Amygdala (tissue), 56 donors: ENCODE measurements at regions not wholly inside any gene's neighbourhood (a gene's known extent, or its start where the extent isn't known, plus 50 kb on each side); places are given as distances from the start of the nearest gene placed in this dataset.

ENCODE experiments used
- DNase-seq, 56 donors: peaks; one replicate each; lab custom pipeline; 2025; lab: John Stamatoyannopoulos, UW

GRCh38 chr16:64196444-64196843 is 925.4 kb downstream of the CDH11 start:
- no peak for DNase-seq

GRCh38 chr16:64185954-64186353 is 935.9 kb downstream of the CDH11 start:
- DNase-seq, result no peak

DNA sequence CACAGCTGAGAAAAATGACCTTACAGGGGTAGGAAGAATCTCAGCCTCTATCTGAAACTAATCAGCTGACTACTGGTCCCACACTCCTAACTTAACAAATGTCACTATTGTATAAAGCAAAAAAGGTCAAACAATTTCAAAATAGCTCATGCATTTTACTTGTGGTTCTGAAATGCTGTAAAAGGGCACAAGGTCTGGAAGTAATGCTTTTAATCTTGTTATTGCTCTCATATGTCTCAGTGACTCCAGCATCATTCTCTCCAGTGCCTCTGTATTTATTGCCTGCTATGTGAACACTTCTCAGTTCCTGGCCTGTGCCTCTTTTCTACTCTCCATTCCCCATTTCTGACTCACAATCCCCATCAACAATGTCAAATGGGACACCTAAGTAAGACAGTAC is 937.7 kb downstream of the CDH11 start:
- no peak for DNase-seq

DNA sequence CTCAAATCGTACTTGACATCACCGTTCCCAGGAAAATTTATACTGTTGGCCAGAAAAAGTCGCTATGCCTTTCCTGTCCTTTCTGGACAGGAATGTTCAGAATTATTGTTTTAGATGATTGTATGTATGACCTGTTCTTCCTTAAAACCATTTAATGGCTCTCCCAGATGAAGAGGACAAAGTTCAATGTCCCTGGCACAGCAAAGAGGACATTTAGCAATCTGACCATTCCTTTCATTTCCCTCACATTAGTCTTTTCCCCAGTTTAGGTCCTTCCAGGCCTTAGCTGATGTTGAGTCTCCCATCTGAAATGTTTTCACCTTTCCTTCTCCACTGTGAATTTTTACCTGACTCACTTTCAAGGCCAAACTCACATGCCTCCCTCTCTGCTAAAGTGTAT is 938.9 kb downstream of the CDH11 start:
- DNase-seq, result no peak

- DNase-seq, result no peak
Observed at GRCh38 chr16:64181271-64181925, 940.5 kb downstream of the CDH11 start.

DNA sequence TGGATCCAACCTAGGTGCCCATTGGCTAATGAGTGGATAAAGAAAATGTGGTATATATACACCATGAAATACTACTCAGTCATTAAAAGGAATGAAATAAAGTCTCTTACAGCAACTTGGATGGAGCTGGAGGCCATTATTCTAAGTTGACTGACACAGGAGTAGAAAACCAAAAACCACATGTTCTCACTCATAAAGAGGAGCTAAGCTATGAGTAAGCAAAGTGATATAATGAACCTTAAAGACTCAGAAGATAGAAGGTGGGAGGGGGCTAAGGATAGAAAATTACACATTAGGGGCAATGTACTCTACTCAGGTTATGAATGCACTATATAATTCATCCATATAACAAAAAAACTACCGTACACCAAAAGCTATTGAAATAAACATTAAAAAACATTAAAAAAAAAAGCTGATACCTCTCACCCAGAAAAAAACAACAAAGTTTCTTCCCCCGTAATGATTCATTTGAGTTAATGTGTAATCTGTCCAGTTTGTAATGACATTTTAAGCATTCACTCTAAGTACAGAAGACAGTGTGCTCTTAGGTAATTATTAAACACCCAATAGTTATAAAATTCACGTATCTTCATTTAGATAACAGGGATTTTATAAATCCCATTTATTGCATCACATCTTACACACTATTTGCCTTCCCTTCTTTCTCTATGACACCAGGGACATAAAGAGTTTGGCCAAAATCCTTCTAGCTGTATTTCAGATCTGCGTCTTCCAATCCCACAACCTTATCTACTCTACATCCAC is 941.5 kb downstream of the CDH11 start:
- DNase-seq, result no peak

- DNase-seq, result no peak
Observed at GRCh38 chr16:64174327-64174726, 947.5 kb downstream of the CDH11 start.

DNA sequence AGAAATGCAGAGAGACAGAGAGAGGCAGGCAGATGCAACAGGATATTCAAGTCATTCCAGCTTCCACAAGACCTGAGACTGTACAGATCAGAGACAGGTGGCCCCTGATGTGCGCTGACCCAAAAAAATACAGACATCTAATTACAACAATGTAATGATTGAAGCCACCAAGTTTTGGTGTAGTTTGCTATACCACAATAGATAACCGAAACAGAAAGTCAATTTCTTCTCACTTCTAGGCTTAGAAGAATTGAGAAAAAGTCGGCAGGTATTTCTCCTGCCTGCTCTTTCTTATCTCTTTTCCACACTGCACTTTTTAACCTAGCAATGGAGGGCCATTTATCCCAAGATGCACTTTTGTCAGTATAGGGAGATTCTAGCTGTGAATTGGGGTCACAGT is 949.2 kb downstream of the CDH11 start:
- no peak for DNase-seq

DNA sequence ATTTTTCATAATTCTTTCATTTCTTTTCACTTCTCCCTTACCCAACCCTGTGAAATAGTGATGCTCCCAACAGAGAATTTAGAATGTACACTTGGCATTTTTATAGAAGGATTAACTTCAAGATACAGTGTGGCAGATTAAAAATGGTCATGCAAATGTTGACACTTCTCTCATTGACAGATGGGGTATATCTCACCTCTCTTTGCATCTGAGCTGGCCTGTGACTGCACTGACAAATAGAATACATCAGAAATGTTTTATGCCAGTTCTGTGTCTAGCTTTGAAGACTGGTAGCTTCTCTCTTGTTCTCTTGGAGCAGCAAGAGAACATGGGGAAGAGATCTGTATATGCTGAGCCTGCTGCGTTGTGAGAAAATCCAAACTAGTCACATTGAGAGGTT is 949.6 kb downstream of the CDH11 start:
- no peak for DNase-seq

GRCh38 chr16:64171632-64172031 is 950.2 kb downstream of the CDH11 start:
- DNase-seq, result peak in 1 of 56 donors; percentile 10

GRCh38 chr16:64168371-64168770 is 953.5 kb downstream of the CDH11 start:
- no peak for DNase-seq

DNA sequence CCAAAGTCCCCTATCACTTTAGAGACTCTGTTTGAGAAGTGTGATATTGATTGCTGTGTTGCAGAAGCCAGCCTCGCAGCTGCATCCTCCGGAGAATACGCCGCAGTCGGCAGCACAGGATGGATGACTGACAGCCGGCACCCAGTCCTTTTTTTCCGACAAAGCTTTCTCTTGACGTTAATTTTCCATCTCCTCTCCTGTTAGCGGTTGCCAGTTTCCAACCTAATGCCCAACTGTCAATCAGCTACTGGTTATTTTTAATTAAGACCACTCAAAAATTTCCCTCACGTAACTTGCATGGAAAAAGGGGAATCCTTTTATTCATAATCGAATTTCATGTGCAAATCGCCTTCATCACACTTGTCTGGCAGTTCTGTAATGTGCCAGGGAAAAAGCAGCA is 953.9 kb downstream of the CDH11 start:
- peak in 6 of 56 donors; percentile 2 to 14 (median 4) for DNase-seq

- DNase-seq, result no peak
Observed at GRCh38 chr16:64165368-64165767, 956.5 kb downstream of the CDH11 start.

- DNase-seq, result no peak
Observed at GRCh38 chr16:64162613-64163375, 959.1 kb downstream of the CDH11 start.

DNA sequence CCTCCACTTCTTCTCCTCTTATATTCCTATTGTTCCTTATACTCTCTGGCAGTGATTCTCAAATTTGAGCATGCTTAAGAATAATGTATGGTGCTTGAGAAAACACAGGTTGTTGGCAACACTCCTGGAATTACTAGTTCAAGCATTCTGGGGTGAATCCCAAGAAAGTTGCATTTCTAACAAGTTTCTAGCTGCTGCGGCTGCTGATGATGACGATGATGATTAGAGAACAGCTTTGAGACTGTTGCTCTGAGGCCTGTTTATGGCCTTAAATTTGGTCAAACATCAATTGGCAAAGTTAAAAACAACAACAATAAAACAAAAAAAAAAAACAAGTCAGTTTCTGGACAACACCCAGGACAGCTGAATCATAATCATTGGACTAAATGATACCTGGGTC is 961.9 kb downstream of the CDH11 start:
- DNase-seq, result no peak

DNA sequence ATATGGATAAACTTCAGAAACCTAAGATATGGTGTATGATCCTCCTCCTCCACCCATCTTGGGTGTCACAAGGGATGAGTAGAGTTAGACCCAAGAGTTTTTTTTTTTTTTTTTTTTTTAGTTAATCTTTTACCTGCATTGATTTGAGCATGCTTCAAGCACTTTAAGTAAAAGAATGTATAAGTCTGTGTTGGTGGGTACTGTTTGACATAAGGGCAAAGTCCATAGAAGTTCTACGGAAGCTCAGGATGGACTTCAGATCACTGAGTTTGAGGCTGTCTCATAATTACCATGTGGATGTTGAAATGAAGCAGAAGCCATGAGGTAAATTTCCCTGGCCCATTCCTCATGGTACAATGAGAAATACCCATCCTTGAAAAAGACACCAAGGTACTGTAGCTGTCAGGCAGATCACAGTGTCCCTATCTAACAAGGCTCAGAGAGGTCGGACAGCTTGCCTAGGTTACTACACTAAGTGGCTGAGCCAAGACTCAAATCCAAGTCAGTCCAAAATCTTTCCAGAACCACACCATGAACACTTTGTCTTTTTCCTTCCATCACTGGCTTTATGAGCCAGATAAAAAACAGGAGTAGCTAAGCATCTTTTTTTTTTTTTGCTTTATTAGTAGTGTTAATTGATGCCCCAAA is 962.8 kb downstream of the CDH11 start:
- no peak for DNase-seq

- DNase-seq, result no peak
Observed at GRCh38 chr16:64153718-64154117, 968.1 kb downstream of the CDH11 start.

DNA sequence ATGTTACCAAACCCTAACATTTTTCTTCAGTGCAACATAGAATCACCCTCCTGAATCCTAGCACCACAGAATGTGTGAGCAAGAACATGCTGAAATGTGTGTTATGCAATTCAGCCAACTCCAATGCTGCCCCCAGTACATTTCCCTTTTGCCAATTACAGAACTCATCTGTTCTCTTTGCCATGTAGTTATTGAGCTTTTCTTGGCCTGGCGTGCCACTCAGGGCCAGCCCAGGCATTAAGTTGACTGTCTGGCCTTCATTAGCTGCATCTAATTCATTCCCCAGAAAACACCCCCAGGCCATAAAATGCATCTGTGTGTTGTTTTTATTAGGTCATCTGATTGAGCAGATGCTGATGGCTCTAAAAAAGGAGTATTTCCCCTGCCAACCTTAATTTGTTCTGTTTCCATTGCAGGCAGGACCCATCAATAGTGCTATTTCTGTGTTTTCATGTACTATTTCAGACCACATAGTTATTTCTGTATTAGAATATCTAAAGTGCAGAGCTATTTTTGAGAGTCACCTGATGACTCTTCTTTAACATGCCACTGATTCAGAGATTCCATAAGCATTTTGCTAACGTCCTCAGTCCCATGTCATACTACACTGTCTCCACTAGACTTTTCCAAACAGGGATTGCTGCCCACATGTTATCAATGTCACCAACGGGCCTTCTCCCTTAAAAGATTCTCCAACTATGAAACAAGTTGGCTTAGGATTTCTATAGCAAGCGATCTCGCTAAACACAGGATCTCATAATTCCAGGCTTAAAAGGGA is 969.7 kb downstream of the CDH11 start:
- DNase-seq, result no peak

DNA sequence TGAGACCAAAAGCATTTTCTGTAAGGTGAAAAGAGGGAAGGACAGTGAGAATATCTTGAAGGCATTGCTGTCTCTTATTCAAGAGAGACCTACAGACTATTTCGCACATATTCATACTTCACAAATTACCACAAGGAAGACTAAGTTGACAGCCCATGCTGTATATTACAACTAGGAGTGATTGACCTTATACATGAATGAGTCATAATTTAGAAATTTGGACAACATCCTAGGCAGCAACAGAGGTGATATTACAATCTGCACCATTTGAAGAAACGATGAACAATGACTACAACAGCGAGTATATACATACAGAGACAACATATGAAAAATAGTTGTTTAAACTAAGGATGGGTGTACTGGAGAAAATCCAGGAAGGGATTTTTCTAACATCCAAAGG is 971.7 kb downstream of the CDH11 start:
- DNase-seq, result no peak

DNA sequence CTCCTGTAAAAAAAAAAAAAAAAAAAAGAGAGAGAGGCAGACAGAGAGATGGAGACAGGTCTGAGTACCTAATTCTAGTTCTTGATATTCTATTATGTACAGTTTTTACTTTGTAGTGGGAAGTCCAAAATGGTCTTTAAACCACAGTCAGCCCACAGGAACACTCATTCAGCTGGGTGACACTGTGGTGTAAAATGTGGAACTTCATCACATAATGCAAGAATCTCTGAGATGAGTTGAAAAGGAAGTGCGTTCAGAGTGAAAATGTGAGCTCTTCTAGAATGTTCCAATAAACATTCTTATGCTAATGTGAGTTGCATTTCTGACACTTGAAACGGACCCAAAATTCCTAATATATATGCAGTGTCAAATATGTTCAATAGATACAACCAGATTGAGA is 972.1 kb downstream of the CDH11 start:
- no peak for DNase-seq
